CD4-positive, alpha-beta T cell treated with Interferon alpha-2 for 1 hour (primary cell): ENCODE measurements at regions not wholly inside any gene's neighbourhood (a gene's known extent, or its start where the extent isn't known, plus 50 kb on each side); places are given as distances from the start of the nearest gene placed in this dataset.

ENCODE experiments used
- DNase-seq, 2 donors: peaks; one replicate each; pipeline ENCODE4 v3.0.0-alpha.2; 2020 to 2022

DNA sequence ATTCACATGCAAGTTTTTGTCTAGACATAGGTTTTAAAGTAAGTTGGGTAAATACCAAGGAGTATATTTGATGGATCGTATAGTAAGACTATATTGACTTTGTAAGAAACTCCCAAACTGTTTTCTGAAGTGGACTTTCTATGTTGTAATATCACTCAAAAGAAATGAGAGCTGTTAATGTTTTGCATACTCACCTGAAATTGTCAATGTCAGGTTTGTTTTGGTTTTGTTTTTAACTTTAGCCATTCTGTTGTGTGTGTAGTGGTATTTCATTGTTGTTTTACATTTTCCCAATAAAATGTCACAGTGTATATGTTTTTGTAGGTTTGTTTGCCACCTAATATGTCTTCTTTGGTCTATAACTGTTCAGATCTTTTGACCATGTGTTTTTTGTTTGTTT, 375.7 kb upstream of the CDH9 start:
- no peak for DNase-seq

- DNase-seq: no peak
Observed at GRCh38 chr5:27412384-27412783, 374.0 kb upstream of the CDH9 start.

GRCh38 chr5:27406020-27406419, 367.6 kb upstream of the CDH9 start:
- DNase-seq: no peak

DNA sequence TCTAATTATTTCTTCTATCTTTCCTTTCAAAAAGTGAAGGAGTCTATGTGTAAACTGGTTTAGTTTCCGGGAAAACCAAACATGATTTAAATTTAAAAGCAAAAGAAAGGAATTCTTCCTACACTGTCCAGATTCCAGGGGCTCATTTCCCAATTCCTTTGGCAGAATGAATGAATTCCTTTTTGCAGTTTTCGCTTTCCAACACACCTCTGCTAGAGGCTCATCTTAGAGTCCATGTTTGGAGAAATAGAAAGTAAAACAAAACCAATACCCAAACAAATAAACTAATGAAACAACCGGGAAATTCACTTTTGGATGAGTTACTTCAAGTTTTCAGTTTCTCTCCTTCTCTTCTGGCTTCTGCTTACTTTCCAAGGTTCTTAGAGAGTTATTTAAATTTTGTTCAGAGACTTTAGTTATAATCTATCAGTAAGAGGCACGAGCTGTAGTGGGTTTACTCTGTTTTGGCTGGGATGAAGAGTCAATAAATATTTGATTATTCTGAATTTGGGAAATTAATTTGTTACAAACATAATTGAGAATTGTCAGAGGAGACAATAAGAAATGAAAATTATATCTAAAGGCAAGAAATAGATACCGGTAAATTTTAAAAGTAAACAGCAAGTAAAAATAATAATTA, 365.0 kb upstream of the CDH9 start:
- no peak for DNase-seq

- DNase-seq: no peak
Observed at GRCh38 chr5:27402828-27403227, 364.4 kb upstream of the CDH9 start.

DNA sequence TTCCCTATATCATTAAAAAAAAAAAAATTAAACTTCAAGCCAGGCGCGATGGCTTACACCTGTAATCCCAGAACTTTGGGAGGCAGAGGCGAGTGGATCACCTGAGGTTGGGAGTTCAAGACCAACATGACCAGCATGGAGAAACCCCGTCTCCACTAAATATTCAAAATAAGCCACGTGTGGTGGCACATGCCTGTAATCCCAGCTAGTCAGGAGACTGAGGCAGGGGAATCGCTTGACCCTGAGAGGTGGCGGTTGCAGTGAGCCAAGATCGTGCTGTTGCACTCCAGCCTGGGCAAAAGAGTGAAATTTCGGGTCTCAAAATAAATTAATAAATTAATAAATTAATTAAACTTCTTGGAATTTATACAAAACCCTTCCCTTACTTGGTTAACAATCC, 358.6 kb upstream of the CDH9 start:
- DNase-seq: no peak

- no peak for DNase-seq
Observed at GRCh38 chr5:27392716-27393115, 354.3 kb upstream of the CDH9 start.

- DNase-seq: no peak
Observed at GRCh38 chr5:27389696-27390095, 351.3 kb upstream of the CDH9 start.

- DNase-seq: no peak
Observed at GRCh38 chr5:27388755-27389154, 350.4 kb upstream of the CDH9 start.

DNA sequence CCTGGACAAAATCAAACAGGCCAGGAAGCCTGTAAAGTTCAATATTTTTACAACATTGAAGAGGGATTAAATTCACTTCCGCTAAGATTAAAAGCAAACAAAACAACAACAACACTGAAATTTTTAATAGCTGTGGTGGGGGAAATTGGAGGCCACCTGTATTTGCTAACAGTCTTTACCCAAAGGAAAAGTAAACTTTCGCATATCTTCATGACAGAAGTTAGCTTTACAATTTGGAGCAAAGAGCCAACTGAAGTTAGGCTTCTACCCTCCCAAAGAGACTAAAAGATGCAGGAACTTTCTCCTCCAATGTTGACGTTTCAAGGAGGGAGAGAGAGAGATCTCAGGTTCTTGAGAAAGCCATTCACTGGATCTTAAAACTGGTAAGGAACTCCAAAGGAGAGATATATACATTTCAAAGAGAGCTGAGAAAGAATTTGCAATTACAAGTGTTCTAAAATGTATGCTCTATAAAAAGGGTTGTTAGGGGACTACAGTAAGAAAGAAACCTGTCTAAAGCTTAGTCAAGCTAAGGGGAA, 349.2 kb upstream of the CDH9 start:
- DNase-seq: no peak

GRCh38 chr5:27381686-27382085, 343.3 kb upstream of the CDH9 start:
- no peak for DNase-seq

- DNase-seq: no peak
Observed at GRCh38 chr5:27377626-27378025, 339.2 kb upstream of the CDH9 start.

GRCh38 chr5:27353970-27354369, 315.6 kb upstream of the CDH9 start:
- no peak for DNase-seq

- no peak for DNase-seq
Observed at GRCh38 chr5:27353540-27353939, 315.2 kb upstream of the CDH9 start.

DNA sequence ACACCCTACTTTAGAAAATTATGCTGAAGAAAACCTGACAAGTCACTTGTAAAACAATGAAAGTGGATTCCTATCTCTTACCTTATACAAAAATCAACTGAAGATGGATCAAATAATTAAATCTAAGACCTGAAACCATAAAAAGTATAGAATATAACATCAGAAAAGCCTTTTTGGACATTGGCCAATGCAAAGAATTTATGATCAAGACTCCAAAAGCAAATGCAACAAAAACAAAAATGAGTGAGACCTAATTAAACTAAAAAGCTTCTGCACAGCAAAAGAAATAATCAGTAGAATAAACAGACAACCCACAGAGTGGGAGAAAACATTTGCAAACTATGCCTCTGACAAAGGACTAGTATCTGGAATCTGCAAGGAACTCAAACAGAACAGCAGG, 303.0 kb upstream of the CDH9 start:
- DNase-seq: no peak

- DNase-seq: no peak
Observed at GRCh38 chr5:27336817-27337216, 298.4 kb upstream of the CDH9 start.

- DNase-seq: no peak
Observed at GRCh38 chr5:27328480-27328879, 290.1 kb upstream of the CDH9 start.

GRCh38 chr5:27325513-27325912, 287.1 kb upstream of the CDH9 start:
- no peak for DNase-seq

- no peak for DNase-seq
Observed at GRCh38 chr5:27318701-27319100, 280.3 kb upstream of the CDH9 start.

DNA sequence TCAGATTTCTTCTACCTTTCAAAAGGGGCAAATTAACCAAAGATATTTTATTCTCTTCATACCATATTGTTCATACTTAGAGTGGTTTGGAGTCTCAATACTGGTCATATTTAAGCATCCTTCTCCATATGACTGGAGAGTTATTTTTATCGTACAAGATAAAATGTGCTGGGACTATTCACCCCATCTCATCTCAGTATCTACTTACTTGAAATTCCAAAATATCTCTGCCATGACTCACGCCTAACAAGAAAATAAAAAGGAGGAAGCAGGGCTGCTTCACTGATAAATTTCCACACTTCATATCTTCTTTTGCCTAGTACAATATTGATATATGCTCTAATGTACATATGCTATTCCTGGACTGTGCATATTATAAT, 277.9 kb upstream of the CDH9 start:
- DNase-seq: no peak

DNA sequence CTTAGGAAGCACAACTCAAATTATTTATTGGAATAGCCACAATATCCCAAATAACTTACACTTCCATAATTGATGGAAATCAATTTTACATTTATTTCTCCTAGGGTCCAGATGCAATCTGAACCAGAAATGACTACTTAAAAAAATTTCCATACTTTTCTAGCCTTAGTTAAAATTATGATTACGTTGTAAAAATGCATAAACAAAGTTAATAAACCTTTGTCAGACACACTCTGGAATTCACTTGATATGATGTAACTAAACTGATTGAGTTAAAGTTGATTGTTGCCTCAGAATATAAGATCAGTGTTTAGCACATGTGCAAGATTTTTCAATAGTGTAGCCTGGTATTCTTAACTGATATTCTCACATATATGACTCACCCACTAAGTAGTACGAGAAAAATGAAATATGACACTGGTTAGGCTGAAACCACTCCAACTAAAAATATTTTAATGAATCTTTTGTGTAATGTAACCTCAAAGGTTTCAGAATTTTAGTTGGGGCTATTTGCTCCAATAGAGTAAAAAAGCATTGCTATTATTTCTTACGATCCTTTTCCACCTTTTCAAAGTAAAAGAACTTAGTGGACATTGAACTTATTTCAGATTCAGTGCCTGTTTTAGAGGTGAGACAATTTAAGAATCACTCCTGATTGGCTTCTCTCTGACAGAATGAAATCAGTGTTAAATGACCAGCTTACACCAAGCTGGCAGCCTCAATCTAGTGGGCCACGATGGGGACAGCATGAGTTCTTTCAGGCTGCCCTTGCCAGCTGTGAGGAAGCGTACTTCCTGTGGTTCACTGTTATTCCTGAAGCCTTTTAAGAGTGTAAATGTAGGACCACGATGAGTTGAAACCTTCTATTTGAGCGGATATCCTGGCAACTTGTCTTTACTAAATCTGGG, 277.2 kb upstream of the CDH9 start:
- no peak for DNase-seq

DNA sequence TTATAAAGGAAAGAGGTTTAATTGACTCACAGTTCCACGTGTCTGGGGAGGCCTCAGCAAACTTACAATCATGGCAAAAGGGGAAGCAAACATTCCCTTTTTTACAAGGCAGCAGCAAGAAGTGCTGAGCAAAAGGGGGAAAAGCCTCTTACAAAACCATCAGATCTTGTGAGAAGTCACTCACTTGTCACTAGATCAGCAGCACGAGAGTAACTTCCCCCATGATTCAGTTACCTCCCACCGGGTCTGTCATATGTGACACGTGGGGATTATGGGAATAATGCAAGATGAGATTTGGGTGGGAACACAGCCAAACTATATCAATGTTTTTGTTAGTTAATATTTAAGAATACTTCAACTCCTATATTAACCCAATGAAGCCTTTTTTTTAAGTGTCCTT, 275.2 kb upstream of the CDH9 start:
- DNase-seq: no peak

GRCh38 chr5:27312291-27312893, 274.0 kb upstream of the CDH9 start:
- DNase-seq: no peak

DNA sequence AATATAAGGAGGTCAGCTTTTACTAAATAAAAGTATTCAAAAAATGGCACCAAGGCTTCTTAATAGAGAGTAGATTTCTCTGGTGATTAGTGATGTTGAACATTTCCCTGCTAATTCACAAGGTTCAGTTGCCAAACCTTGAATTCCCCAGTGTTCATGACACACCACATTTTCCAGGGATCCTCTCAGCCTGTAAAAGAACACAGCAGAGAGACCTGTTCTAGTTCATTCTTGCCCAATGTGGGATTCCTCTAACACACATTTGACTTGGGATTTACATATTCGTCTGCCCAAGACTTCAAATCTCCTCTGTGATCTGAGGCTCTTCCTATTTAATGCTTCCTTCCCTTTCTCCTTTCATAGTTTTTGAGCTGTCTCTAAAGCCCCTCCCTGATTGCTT, 273.2 kb upstream of the CDH9 start:
- no peak for DNase-seq
